SU-DHL-6 (cell line): ENCODE measurements at regions not wholly inside any gene's neighbourhood (a gene's known extent, or its start where the extent isn't known, plus 50 kb on each side); places are given as distances from the start of the nearest gene placed in this dataset.

Experiments
- H2AFZ ChIP-seq: fragments of 200-600 bp; sonication (generic); 2 replicates; pipeline ENCODE4 v1.6.1; 2014; ENCODE audit warnings: low read depth, mild to moderate bottlenecking, moderate library complexity, mixed read lengths, antibody characterized with exemption, low read length; ENCODE audit not compliant: severe bottlenecking
- H3F3A ChIP-seq: fragments of 200-600 bp; shearing (Covaris generic); 2 replicates; pipeline ENCODE4 v1.6.0; 2016; ENCODE audit warnings: antibody characterized with exemption, mild to moderate bottlenecking; ENCODE audit not compliant: insufficient read depth
- H3K27ac ChIP-seq: fragments of 200-600 bp; sonication (generic); 2 replicates; pipeline ENCODE4 v1.5.1; 2016; ENCODE audit warnings: low read depth, mild to moderate bottlenecking, low read length, moderate library complexity, mixed read lengths
- H3K27me3 ChIP-seq: fragments of 200-600 bp; sonication (generic), shearing (Covaris generic); 2 replicates; pipeline ENCODE4 v1.6.0; 2014; ENCODE audit warnings: mild to moderate bottlenecking, low read length
- H3K36me3 ChIP-seq: fragments of 200-600 bp; sonication (generic); 2 replicates; pipeline ENCODE4 v1.6.1; 2014; ENCODE audit warnings: mild to moderate bottlenecking, low read length, mixed read lengths
- H3K4me2 ChIP-seq: fragments of 300-600, 200-600 bp; shearing (Covaris generic), sonication (generic); 2 replicates; pipeline ENCODE4 v1.6.0; 2014; ENCODE audit warnings: low read length, low read depth, mild to moderate bottlenecking; ENCODE audit not compliant: poor library complexity, severe bottlenecking
- H3K4me3 ChIP-seq: fragments of 200-600 bp; sonication (generic); 2 replicates; pipeline ENCODE4 v1.5.1; 2014; ENCODE audit warnings: antibody characterized with exemption, low read length, mild to moderate bottlenecking, mixed read lengths; ENCODE audit not compliant: insufficient read depth, poor library complexity, severe bottlenecking
- H3K79me2 ChIP-seq: fragments of 200-600 bp; sonication (generic); 2 replicates; pipeline ENCODE4 v1.6.1; 2014; ENCODE audit warnings: mild to moderate bottlenecking, low read length, moderate library complexity; ENCODE audit not compliant: insufficient read depth
- H3K9ac ChIP-seq: fragments of 200-600 bp; sonication (generic); 2 replicates; pipeline ENCODE4 v1.7.0; 2014; ENCODE audit warnings: mild to moderate bottlenecking, low read length
- H3K9me2 ChIP-seq: fragments of 200-600 bp; sonication (generic); replicated peaks from 2 replicates; pipeline ENCODE4 v1.6.1; 2014; ENCODE audit warnings: low read length; ENCODE audit not compliant: insufficient read depth
- H3K9me3 ChIP-seq: fragments of 200-600 bp; sonication (generic); 2 replicates; pipeline ENCODE4 v1.6.1; 2014; ENCODE audit warnings: low read length, mixed read lengths; ENCODE audit not compliant: insufficient read depth
- H4K20me1 ChIP-seq: fragments of 200-600 bp; sonication (generic); 2 replicates; pipeline ENCODE4 v1.6.1; 2014; ENCODE audit warnings: low read depth, mild to moderate bottlenecking, antibody characterized with exemption, low read length, moderate library complexity, mixed read lengths
- CTCF ChIP-seq: fragments of 200-600 bp; sonication (generic); IDR thresholded peaks from one replicate; pipeline ENCODE4 v1.5.1; 2017; ENCODE audit warnings: antibody characterized with exemption, mild to moderate bottlenecking, low read length, moderate library complexity; ENCODE audit not compliant: insufficient read depth, poor library complexity, severe bottlenecking
- EZH2phosphoT487 ChIP-seq: fragments of 200-600 bp; sonication (generic), shearing (Covaris generic); conservative IDR thresholded peaks from 2 replicates; pipeline ENCODE4 v1.6.1; 2018; ENCODE audit warnings: mild to moderate bottlenecking, antibody characterized with exemption, low read length, moderate library complexity, mixed read lengths

DNA sequence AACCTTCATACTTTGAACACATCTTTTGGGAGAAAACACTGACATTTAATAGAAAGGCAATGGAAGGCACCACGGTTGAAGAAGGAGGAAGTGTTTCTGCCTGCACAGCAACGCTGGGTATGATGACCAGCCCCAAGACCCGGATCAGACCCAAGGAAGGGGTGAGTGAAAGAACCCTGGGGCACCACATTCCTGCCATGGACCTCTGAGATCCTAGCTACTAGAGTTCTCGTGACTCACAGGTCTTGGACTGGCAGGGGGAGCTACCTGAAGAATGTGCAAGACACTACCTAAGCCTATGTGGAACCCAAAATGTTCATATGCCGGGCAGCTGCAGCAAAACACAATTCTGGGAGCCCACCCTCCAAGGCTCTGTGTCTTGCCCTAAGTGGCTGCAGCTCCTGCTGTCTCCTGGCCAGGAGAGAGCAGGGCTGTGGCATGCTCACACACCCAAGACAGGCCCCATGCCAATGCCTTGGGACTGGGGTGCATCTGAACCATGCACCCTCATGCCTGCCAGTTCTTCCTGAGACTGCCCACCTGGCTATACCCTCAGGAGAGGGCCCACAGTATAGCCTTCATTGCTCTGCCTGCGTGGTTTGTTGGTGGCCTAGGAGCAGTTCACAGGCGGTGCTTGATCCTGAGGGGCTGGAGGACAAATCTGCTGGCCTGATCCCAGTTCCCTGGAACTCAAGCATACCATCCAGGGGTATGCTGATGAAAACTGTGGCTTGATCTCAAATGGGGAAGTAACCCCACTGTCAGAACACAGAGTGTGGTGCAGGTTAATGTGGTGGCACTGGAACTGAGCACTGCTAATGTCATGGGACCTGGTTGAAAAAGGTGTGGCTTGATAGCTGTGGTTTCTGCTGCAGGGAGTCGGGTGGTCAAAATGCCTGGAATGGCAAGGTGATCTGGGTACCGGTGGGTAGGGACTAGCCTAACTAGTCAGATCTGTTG, 353.3 kb upstream of the ARHGEF26 start:
- no peak for TF ChIP-seq CTCF
- TF ChIP-seq EZH2phosphoT487 = no peak
- H3K9me3 ChIP-seq = no peaks in the 10 kb centered on the region
- H4K20me1 ChIP-seq = no peaks in the 10 kb centered on the region
- no peak overlapping the region for H2AFZ ChIP-seq
- H3K4me2 ChIP-seq = peak overlapping the region; percentile 2
- H3K27me3 ChIP-seq = no peaks in the 10 kb centered on the region
- no peaks in the 10 kb centered on the region for H3K9me2 ChIP-seq
- no peak overlapping the region for H3K9ac ChIP-seq
- no peaks in the 10 kb centered on the region; the same call in 1 of the 2 replicates for H3F3A ChIP-seq
- peaks cover 4% of the 10 kb centered on the region; the same call in 1 of the 2 replicates for H3K36me3 ChIP-seq
- H3K79me2 ChIP-seq = peaks cover 5% of the 10 kb centered on the region; the same call in 1 of the 2 replicates
- peak overlapping the region; percentile 19 for H3K27ac ChIP-seq
- no peak overlapping the region for H3K4me3 ChIP-seq

GRCh38 chr3:153768561-153769469, 352.4 kb upstream of the ARHGEF26 start:
- Histone ChIP-seq H3F3A (no peaks in the 10 kb centered on the region; the same call in 1 of the 2 replicates), H3K27me3 (no peaks in the 10 kb centered on the region), H3K9ac (no peak overlapping the region), H3K9me3 (no peaks in the 10 kb centered on the region), H2AFZ (no peak overlapping the region), H3K4me3 (no peak overlapping the region), H3K27ac (peak overlapping the region; percentile 19; the same call in 1 of the 2 replicates), H3K79me2 (peaks cover 5% of the 10 kb centered on the region; the same call in 1 of the 2 replicates), H3K9me2 (no peaks in the 10 kb centered on the region), H3K4me2 (peak overlapping the region; percentile 2), H4K20me1 (no peaks in the 10 kb centered on the region), H3K36me3 (peaks cover 4% of the 10 kb centered on the region; the same call in 1 of the 2 replicates)
- TF ChIP-seq CTCF = peak; percentile 67
- no peak for TF ChIP-seq EZH2phosphoT487

DNA sequence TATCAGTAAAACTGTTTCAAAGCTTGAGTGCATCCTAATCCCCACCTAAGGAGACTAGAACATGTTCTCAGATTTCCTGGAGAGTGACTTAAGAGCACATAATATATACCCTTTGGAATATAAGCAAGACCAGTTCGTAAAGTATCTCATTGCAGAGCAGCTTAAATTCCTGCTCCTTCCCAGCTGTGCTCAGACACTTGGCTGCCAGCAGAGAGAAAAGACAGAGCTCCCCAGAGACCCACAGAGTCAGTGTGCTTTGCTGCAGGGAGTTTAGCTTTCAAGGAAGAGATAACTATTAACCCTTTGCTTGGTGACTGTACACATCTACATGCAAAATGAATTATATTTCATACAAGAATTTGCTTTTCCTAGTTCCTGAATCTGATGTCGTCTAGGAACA, 338.1 kb upstream of the ARHGEF26 start:
- Histone ChIP-seq H2AFZ (no peak overlapping the region), H3K9me3 (no peaks in the 10 kb centered on the region), H3K27me3 (no peaks in the 10 kb centered on the region), H3K4me2 (no peak overlapping the region), H3K4me3 (no peak overlapping the region), H3K27ac (no peak overlapping the region), H4K20me1 (no peaks in the 10 kb centered on the region), H3K9ac (no peak overlapping the region), H3K79me2 (no peaks in the 10 kb centered on the region), H3K9me2 (no peaks in the 10 kb centered on the region), H3F3A (no peaks in the 10 kb centered on the region), H3K36me3 (no peaks in the 10 kb centered on the region)
- TF ChIP-seq CTCF = no peak
- no peak for TF ChIP-seq EZH2phosphoT487
